HL-60 (cell line): ENCODE measurements at regions not wholly inside any gene's neighbourhood (a gene's known extent, or its start where the extent isn't known, plus 50 kb on each side); places are given as distances from the start of the nearest gene placed in this dataset.

Source experiments
- DNase-seq, 2 experiments: peaks; one replicate each; pipeline ENCODE4 v3.0.0-alpha.2; 2010 to 2020; ENCODE audit warnings: low read depth in 1 of 2, low spot score in 1 of 2
- H3K27ac ChIP-seq: fragments of 250-450 bp; sonication (Bioruptor Pico); replicated peaks from 2 replicates; pipeline ENCODE4 v1.5.1; 2020; ENCODE audit warnings: mild to moderate bottlenecking, moderate library complexity
- H3K27me3 ChIP-seq: fragments of 250-450 bp; sonication (Bioruptor Pico); 2 replicates; pipeline ENCODE4 v1.5.1; 2021; ENCODE audit warnings: mild to moderate bottlenecking, moderate library complexity; ENCODE audit not compliant: insufficient read depth, poor library complexity, severe bottlenecking
- H3K4me3 ChIP-seq: replicated peaks from 2 replicates; pipeline ENCODE4 v1.5.1; 2011; ENCODE audit warnings: mild to moderate bottlenecking, control low read depth, low read length; ENCODE audit not compliant: insufficient read depth
- CTCF ChIP-seq: IDR thresholded peaks from one replicate; pipeline ENCODE4 v1.5.1; 2011; ENCODE audit warnings: low read length, control low read depth, inconsistent platforms; ENCODE audit not compliant: insufficient read depth
- GABPA ChIP-seq: IDR thresholded peaks from 2 replicates; pipeline ENCODE4 v1.6.1; 2012; ENCODE audit warnings: low read depth
- POLR2AphosphoS5 ChIP-seq: IDR thresholded peaks from 2 replicates; pipeline ENCODE4 v1.6.1; 2012; ENCODE audit warnings: low read depth
- SPI1 ChIP-seq: IDR thresholded peaks from 2 replicates; pipeline ENCODE4 v1.6.1; 2012; ENCODE audit warnings: low read depth, mild to moderate bottlenecking, borderline replicate concordance
- TF ChIP-seq, protein P1 (sequence below): IDR thresholded peaks from 2 replicates; pipeline ENCODE4 v1.6.1; 2012; ENCODE audit warnings: low read depth; ENCODE audit not compliant: insufficient replicate concordance

DNA sequence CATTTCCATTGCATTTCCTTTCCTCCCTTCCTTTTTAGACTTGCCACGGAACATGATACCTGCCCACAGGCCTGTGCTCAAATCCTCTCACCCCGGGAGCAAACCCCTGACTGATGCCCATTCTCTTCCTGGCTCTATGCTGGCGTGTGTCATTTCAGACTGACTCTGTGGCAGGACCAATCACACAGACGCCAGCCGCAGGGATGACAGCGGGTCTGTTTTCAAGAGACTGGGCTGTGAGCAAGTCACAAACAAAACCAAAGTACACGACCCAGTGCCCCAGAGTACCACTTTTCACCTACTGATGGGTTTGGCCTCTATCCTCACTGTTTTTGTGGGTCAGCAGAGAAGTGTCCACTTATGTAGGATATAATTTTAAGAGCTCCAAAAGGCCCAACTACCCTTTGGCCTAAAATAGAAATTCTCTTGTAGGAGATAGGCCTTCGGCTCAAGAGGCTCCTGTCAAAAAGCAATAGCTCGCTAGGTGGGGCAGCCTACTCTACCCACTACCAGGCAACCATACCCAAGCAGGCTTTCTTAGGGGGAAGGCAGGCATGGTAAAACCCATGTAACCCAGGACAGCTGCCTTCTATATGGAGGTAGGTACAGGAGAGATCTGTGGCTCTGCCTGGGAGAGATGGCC, 215.7 kb downstream of the CDC5L start:
- TF ChIP-seq, protein P1, sequence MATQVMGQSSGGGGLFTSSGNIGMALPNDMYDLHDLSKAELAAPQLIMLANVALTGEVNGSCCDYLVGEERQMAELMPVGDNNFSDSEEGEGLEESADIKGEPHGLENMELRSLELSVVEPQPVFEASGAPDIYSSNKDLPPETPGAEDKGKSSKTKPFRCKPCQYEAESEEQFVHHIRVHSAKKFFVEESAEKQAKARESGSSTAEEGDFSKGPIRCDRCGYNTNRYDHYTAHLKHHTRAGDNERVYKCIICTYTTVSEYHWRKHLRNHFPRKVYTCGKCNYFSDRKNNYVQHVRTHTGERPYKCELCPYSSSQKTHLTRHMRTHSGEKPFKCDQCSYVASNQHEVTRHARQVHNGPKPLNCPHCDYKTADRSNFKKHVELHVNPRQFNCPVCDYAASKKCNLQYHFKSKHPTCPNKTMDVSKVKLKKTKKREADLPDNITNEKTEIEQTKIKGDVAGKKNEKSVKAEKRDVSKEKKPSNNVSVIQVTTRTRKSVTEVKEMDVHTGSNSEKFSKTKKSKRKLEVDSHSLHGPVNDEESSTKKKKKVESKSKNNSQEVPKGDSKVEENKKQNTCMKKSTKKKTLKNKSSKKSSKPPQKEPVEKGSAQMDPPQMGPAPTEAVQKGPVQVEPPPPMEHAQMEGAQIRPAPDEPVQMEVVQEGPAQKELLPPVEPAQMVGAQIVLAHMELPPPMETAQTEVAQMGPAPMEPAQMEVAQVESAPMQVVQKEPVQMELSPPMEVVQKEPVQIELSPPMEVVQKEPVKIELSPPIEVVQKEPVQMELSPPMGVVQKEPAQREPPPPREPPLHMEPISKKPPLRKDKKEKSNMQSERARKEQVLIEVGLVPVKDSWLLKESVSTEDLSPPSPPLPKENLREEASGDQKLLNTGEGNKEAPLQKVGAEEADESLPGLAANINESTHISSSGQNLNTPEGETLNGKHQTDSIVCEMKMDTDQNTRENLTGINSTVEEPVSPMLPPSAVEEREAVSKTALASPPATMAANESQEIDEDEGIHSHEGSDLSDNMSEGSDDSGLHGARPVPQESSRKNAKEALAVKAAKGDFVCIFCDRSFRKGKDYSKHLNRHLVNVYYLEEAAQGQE = no peak
- no peak for TF ChIP-seq SPI1
- TF ChIP-seq POLR2AphosphoS5 = no peak
- TF ChIP-seq CTCF = no peak
- TF ChIP-seq GABPA = no peak
- Histone ChIP-seq H3K27me3 (no peaks in the 10 kb centered on the region), H3K27ac (no peak overlapping the region), H3K4me3 (no peak overlapping the region)
- no peak for DNase-seq

- no peak for DNase-seq
- no peak for TF ChIP-seq POLR2AphosphoS5
- TF ChIP-seq SPI1 = no peak
- TF ChIP-seq GABPA = no peak
- TF ChIP-seq, protein P1 = no peak
- no peak for TF ChIP-seq CTCF
- H3K4me3 ChIP-seq = no peak overlapping the region
These were observed 219.0 kb downstream of the CDC5L start for GRCh38 chr6:44606504-44606903.

GRCh38 chr6:44606976-44607375, 219.5 kb downstream of the CDC5L start:
- Histone ChIP-seq H3K27me3 (no peaks in the 10 kb centered on the region), H3K4me3 (no peak overlapping the region), H3K27ac (no peak overlapping the region)
- DNase-seq = no peak
- no peak for TF ChIP-seq SPI1
- TF ChIP-seq, protein P1 = no peak
- TF ChIP-seq POLR2AphosphoS5 = no peak
- no peak for TF ChIP-seq GABPA
- TF ChIP-seq CTCF = no peak

More at GRCh38 chr6:44606504-44606903, 219.0 kb downstream of the CDC5L start:
- Histone ChIP-seq H3K27me3 (no peaks in the 10 kb centered on the region), H3K27ac (no peak overlapping the region)
